MCF 10A (cell line): ENCODE measurements at regions not wholly inside any gene's neighbourhood (a gene's known extent, or its start where the extent isn't known, plus 50 kb on each side); places are given as distances from the start of the nearest gene placed in this dataset.
A peak's percentile ranks its signal among the peaks of the same experiment; 100 is the strongest.

Source experiments
- BruUV-seq: library from RNA; stranded (reverse); fragments of 400-500 nt; replicated peaks from 2 replicates; lab custom pipeline; 2021; lab: Mats Ljungman, UMichigan
- CTCF ChIA-PET: fragments of 300-600 bp; sonication (Branson Sonifier 250); formaldehyde crosslinking; extraction: SDS; loops from one replicate; lab custom pipeline; 2021; ENCODE audit warnings: antibody characterized with exemption, inconsistent platforms; lab: Yijun Ruan, JAX
- POLR2A ChIA-PET: fragments of 300-600, 350-650 bp; sonication (Branson Sonifier 250); formaldehyde crosslinking; extraction: SDS; loops from one replicate; lab custom pipeline; 2020; ENCODE audit warnings: antibody characterized with exemption, inconsistent platforms; lab: Yijun Ruan, JAX
- DNase-seq: peaks from one replicate; pipeline ENCODE4 v3.0.0-alpha.2; 2018; ENCODE audit not compliant: unreplicated experiment
- H3K27ac Mint-ChIP-seq: one replicate; pipeline ENCODE4 v1.8.0; 2022; ENCODE audit warnings: mild to moderate bottlenecking, low read depth, mixed read lengths; ENCODE audit not compliant: unreplicated experiment
- H3K27me3 Mint-ChIP-seq: one replicate; pipeline ENCODE4 v1.8.0; 2022; ENCODE audit warnings: mixed read lengths; ENCODE audit not compliant: insufficient read depth, unreplicated experiment
- H3K36me3 Mint-ChIP-seq: one replicate; pipeline ENCODE4 v1.8.0; 2022; ENCODE audit warnings: mild to moderate bottlenecking, moderate library complexity, mixed read lengths; ENCODE audit not compliant: insufficient read depth, unreplicated experiment
- H3K4me1 Mint-ChIP-seq: one replicate; pipeline ENCODE4 v1.8.0; 2022; ENCODE audit warnings: mixed read lengths; ENCODE audit not compliant: insufficient read depth, unreplicated experiment
- H3K4me3 Mint-ChIP-seq: one replicate; pipeline ENCODE4 v1.8.0; 2022; ENCODE audit warnings: mild to moderate bottlenecking, moderate library complexity, mixed read lengths; ENCODE audit not compliant: unreplicated experiment
- H3K9me3 Mint-ChIP-seq: one replicate; pipeline ENCODE4 v1.8.0; 2022; ENCODE audit warnings: mixed read lengths; ENCODE audit not compliant: unreplicated experiment
- intact Hi-C: fragments of 100-400 bp; cut with micrococcal nuclease; formaldehyde crosslinking; loops from 2 replicates; pipeline ENCODE4 v1.14.1; 2022
- TF ChIP-seq, protein P1 (sequence below): fragments of 200-600 bp; IDR thresholded peaks from one replicate; pipeline ENCODE4 v1.8.0; 2022; ENCODE audit warnings: antibody characterized with exemption, mild to moderate bottlenecking; ENCODE audit not compliant: unreplicated experiment

DNA sequence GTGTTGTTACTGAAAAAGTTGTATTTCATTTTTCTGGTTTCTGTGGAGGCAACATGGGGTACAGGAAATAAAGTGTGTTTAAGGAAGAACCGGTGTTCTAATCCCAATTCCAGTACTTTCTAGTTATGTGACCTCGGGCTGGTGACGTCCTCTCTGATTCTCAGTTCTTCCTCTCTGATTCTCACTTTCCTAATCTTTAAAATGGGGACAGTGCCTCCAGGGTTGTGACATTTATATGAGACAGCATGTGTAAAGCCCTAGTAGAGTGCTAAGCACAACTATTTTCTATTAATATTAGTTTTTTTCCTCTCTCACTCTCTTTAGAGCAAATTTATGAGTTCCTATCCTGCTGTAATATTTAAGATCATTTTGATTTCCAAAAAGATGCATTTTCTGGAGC is 50.9 kb upstream of the PTPDC1 start:
- Mint-ChIP-seq H3K36me3 (no peaks in the 10 kb centered on the region), H3K4me1 (peaks cover 10% of the 10 kb centered on the region), H3K4me3 (no peak overlapping the region), H3K27ac (no peak overlapping the region), H3K9me3 (no peaks in the 10 kb centered on the region), H3K27me3 (no peaks in the 10 kb centered on the region)
- ChIA-PET POLR2A (interaction anchor here (1.5 kb wide), 1 partner anchor 21 kb away, joined by 4 read pairs; no protein-coding TSS in a partner anchor), CTCF (interaction anchor here (4.3 kb wide), 1 partner anchor 18 kb away, joined by 42 read pairs; no protein-coding TSS in a partner anchor)
- TF ChIP-seq, protein P1, sequence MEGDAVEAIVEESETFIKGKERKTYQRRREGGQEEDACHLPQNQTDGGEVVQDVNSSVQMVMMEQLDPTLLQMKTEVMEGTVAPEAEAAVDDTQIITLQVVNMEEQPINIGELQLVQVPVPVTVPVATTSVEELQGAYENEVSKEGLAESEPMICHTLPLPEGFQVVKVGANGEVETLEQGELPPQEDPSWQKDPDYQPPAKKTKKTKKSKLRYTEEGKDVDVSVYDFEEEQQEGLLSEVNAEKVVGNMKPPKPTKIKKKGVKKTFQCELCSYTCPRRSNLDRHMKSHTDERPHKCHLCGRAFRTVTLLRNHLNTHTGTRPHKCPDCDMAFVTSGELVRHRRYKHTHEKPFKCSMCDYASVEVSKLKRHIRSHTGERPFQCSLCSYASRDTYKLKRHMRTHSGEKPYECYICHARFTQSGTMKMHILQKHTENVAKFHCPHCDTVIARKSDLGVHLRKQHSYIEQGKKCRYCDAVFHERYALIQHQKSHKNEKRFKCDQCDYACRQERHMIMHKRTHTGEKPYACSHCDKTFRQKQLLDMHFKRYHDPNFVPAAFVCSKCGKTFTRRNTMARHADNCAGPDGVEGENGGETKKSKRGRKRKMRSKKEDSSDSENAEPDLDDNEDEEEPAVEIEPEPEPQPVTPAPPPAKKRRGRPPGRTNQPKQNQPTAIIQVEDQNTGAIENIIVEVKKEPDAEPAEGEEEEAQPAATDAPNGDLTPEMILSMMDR = no peak
- no peak for DNase-seq
- no TSS peak for BruUV-seq
- intact Hi-C loops = no loop called here

DNA sequence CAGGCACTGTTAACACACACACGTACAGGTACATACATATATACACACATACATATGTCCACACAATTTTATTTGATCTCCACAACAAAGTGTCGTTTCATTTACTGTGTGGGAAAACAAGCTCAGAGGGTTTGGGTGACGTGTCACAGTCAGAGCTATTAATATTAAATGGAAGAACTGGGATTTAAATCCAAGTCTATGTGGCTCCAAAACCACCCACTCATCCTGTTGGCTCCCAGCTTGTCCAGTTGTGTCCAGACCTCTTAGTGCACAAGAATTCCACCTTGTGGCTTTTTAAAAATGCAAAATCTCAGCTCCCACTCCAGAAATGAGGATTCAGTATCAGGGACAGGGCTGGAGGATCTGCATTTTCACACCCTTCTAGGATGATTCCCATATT is 52.3 kb upstream of the PTPDC1 start:
- intact Hi-C loops = no loop called here
- TF ChIP-seq, protein P1 = no peak
- no peaks in the 10 kb centered on the region for H3K27me3 Mint-ChIP-seq
- H3K27ac Mint-ChIP-seq = no peak overlapping the region
- H3K9me3 Mint-ChIP-seq = no peaks in the 10 kb centered on the region
- CTCF ChIA-PET = interaction anchor here (0.6 to 4.3 kb wide), 8 partner anchors 10 to 181 kb away, joined by 3 to 42 read pairs (median 3); no protein-coding TSS in a partner anchor
- peaks cover 10% of the 10 kb centered on the region for H3K4me1 Mint-ChIP-seq
- DNase-seq = no peak
- H3K36me3 Mint-ChIP-seq = no peaks in the 10 kb centered on the region
- H3K4me3 Mint-ChIP-seq = peak overlapping the region; percentile 87
- POLR2A ChIA-PET = interaction anchor here (0.8 to 2.5 kb wide), 15 partner anchors 8 to 182 kb away, joined by 3 to 13 read pairs (median 4); no protein-coding TSS in a partner anchor
- no TSS peak for BruUV-seq

DNA sequence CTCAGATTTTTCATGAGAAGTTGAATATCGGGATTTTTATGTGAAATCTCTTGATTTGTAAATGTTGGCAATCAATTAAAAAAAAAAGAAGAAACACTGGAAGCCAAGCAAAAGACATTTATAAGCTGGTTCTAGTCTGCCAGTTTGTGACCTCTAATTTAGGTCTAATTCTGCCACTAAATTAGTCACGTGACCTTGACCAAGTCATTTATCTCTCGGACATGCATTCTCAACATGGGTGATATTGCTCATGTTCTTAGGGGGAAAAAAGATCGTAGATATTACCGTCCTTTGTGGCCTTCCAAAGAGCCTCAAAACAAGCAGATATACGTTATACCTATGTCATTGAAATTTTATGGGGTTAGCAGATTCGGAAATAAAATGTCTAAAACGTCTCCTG is 52.9 kb upstream of the PTPDC1 start:
- Mint-ChIP-seq H3K9me3 (no peaks in the 10 kb centered on the region), H3K4me1 (peaks cover 10% of the 10 kb centered on the region), H3K4me3 (peak overlapping the region; percentile 87), H3K36me3 (no peaks in the 10 kb centered on the region), H3K27me3 (no peaks in the 10 kb centered on the region), H3K27ac (peak overlapping the region; percentile 87)
- ChIA-PET POLR2A (interaction anchor here (0.7 to 2.5 kb wide), 16 partner anchors 9 to 1187 kb away, joined by 3 to 13 read pairs (median 4); no protein-coding TSS in a partner anchor), CTCF (interaction anchor here (0.7 to 4.3 kb wide), 5 partner anchors 10 to 182 kb away, joined by 3 to 42 read pairs (median 3); no protein-coding TSS in a partner anchor)
- BruUV-seq = TSS peak; percentile 46
- TF ChIP-seq, protein P1 = no peak
- peak; percentile 18 for DNase-seq
- intact Hi-C loops = no loop called here

DNA sequence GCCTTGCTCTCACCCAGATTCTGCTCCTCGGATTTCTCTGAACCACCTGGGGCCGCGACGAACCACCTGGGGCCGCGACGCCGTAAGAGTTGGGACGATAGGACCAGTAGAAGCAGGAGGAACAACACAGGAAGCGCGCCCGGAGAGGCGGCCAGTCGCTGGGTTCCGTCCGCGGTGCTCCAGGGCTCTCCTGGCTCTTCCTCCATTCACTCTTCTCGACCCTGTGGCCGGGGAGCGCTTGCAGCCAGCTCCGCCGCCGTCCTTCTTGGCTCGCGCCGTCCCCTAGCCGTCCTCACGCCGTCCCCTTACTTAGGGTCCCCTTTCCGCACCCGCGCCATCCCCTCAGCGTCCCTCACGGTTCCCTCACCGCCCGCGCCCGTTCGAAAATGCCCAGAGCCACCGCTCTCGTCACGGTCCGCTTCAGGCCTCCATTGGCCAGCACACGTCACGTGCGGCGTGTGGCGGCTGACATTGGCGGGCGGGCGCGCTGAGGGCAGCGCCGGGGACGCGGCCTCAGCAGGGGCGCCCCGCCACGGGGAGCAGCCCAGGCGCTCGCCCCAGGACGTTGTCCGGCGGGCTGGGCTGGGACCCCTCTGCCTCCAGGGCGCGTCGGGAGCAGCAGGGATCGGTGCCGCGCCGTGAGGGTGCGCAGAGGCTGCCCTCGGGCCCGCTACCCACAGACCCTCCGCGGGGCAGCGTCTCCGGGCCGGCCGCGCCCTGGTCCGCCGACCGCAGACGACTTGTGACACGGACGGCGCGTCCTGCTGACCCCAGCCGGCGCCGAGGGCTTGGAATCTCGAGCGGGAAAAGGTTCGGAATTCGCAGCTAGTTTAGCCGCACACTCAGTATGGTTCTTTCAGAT is 53.7 kb upstream of the PTPDC1 start:
- TF ChIP-seq, protein P1 = no peak
- intact Hi-C loops = no loop called here
- POLR2A ChIA-PET = interaction anchor here (0.7 to 2.5 kb wide), 19 partner anchors 10 to 1186 kb away, joined by 3 to 13 read pairs (median 4); no protein-coding TSS in a partner anchor
- Mint-ChIP-seq H3K27ac (peak overlapping the region; percentile 87), H3K4me3 (peak overlapping the region; percentile 87), H3K27me3 (no peaks in the 10 kb centered on the region), H3K4me1 (peaks cover 10% of the 10 kb centered on the region), H3K36me3 (no peaks in the 10 kb centered on the region), H3K9me3 (no peaks in the 10 kb centered on the region)
- CTCF ChIA-PET = interaction anchor here (0.6 to 4.3 kb wide), 4 partner anchors 12 to 140 kb away, joined by 3 to 42 read pairs (median 4); no protein-coding TSS in a partner anchor
- peak; percentile 86 for DNase-seq
- BruUV-seq = no TSS peak
